Activated naive CD8-positive, alpha-beta T cell treated with anti-CD3 and anti-CD28 coated beads, Interleukin-2, amount 10 ng/mL, durations not matched to agents 7 days and 5 days (primary cell): ENCODE measurements at regions not wholly inside any gene's neighbourhood (a gene's known extent, or its start where the extent isn't known, plus 50 kb on each side); places are given as distances from the start of the nearest gene placed in this dataset.

Experiments
- ATAC-seq: fragments of 150-1000 bp; cut with Tn5 transposase; one replicate; pipeline ENCODE4 v1.10.0; 2021; ENCODE audit warnings: low read depth, moderate library complexity
- POLR2A ChIA-PET: fragments of 350-600 bp; sonication (Branson Sonifier 250); formaldehyde crosslinking; loops from one replicate; lab custom pipeline; 2021; ENCODE audit warnings: antibody characterized with exemption; lab: Charles Lee
- DNase-seq: peaks from one replicate; pipeline ENCODE4 v3.0.0; 2021
- H3K27ac Mint-ChIP-seq: one replicate; pipeline ENCODE4 v1.8.0; 2022; ENCODE audit warnings: mild to moderate bottlenecking, mixed read lengths
- H3K27me3 Mint-ChIP-seq: one replicate; pipeline ENCODE4 v1.8.0; 2022; ENCODE audit warnings: mild to moderate bottlenecking, moderate library complexity, mixed read lengths
- H3K36me3 Mint-ChIP-seq: one replicate; pipeline ENCODE4 v1.8.0; 2021; ENCODE audit warnings: mild to moderate bottlenecking, mixed read lengths
- H3K4me1 Mint-ChIP-seq: one replicate; pipeline ENCODE4 v1.8.0; 2021; ENCODE audit warnings: mixed read lengths
- H3K4me3 Mint-ChIP-seq: one replicate; pipeline ENCODE4 v1.8.0; 2022; ENCODE audit warnings: mild to moderate bottlenecking, moderate library complexity, mixed read lengths
- H3K9me3 Mint-ChIP-seq: one replicate; pipeline ENCODE4 v1.8.0; 2021; ENCODE audit warnings: mixed read lengths

DNA sequence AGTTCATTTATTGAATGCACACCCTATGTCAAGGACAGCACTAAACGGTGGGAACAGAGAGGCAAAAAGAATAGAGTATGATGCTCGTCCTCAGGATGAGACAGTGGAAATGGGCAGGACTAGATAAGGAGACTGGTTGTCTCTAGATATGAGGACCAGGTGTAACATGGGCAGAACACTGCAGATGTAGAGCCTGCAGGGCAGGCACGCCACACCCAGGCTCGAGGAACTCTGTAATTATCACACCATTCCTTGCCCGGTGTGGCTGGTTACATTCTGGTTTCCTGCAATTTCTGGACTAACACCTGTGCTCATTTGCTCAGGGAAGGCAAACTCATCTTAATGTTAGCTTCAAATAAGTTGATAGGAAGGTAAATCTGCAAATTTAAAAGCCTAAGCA lies 334.4 kb downstream of the DHX15 start:
- no peak overlapping the region for H3K4me3 Mint-ChIP-seq
- no peaks in the 10 kb centered on the region for H3K4me1 Mint-ChIP-seq
- POLR2A ChIA-PET: no interaction called here
- no peaks in the 10 kb centered on the region for H3K36me3 Mint-ChIP-seq
- no peaks in the 10 kb centered on the region for H3K27me3 Mint-ChIP-seq
- DNase-seq: no peak
- ATAC-seq: no peak
- H3K9me3 Mint-ChIP-seq: no peaks in the 10 kb centered on the region
- H3K27ac Mint-ChIP-seq: no peak overlapping the region

DNA sequence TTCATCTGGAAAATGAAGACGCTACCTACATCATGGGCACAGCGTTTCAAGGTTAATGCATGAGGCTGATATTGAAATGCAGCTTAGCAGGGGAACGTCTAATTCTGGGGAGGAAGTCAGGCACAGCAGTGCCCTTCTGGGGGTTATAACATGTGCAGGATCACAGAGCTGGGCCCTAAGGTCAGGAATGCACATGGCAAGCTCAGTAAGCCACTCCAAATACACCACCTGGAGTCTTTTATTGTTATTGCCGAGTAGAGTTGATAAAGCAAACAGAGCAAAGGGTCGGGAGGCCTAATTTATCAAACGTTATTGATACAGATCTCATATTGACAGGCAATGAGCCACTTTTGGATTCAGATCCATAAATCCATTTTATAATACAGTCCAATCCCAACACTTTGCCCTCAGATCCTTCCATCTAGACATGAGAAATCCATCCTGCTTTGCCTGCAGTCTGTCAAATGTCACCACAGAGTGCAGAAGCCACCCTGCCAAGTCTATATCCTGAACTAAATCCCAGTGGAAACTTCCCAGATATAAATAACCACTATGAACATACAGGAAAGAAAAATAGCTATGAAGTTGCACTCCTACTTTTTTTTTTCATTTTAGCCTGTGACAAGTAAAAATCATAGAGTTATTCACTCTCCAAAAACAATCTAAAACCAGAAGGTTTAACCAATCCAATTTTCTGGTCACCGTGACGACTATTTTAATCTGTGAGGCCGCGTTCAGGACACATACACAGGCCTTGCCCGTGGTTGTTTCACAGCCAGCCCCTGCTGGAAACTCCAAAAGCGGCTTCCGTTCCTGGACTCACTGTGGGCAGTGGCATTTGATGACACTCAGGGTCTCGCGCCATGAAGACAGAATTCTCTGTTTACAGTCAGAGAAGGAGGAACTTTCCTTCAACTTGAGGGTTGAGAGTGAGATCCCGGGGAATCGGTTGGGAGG lies 335.4 kb downstream of the DHX15 start:
- no peaks in the 10 kb centered on the region for H3K4me1 Mint-ChIP-seq
- POLR2A ChIA-PET: no interaction called here
- H3K27ac Mint-ChIP-seq: no peak overlapping the region
- H3K4me3 Mint-ChIP-seq: no peak overlapping the region
- no peaks in the 10 kb centered on the region for H3K36me3 Mint-ChIP-seq
- no peaks in the 10 kb centered on the region for H3K9me3 Mint-ChIP-seq
- no peaks in the 10 kb centered on the region for H3K27me3 Mint-ChIP-seq
- no peak for ATAC-seq
- DNase-seq: no peak

DNA sequence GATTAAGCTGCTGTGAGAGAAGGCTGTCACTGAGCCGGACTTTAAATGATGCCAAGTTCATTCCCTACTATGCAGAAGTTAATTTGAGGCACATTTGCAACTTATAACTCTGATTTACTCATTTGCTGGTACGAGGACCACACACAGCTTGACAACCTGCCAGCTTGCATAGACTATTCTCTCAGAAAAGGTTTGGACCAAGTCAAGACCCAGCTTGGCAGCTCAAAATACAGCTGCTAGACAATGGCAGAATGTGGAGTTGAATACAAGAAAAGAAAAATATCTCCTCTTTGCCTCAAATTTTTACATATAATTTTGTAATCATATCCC lies 338.9 kb downstream of the DHX15 start:
- POLR2A ChIA-PET: no interaction called here
- H3K4me1 Mint-ChIP-seq: no peaks in the 10 kb centered on the region
- DNase-seq: no peak
- no peak overlapping the region for H3K27ac Mint-ChIP-seq
- no peak overlapping the region for H3K4me3 Mint-ChIP-seq
- ATAC-seq: no peak
- H3K9me3 Mint-ChIP-seq: no peaks in the 10 kb centered on the region
- H3K27me3 Mint-ChIP-seq: no peaks in the 10 kb centered on the region
- H3K36me3 Mint-ChIP-seq: no peaks in the 10 kb centered on the region

DNA sequence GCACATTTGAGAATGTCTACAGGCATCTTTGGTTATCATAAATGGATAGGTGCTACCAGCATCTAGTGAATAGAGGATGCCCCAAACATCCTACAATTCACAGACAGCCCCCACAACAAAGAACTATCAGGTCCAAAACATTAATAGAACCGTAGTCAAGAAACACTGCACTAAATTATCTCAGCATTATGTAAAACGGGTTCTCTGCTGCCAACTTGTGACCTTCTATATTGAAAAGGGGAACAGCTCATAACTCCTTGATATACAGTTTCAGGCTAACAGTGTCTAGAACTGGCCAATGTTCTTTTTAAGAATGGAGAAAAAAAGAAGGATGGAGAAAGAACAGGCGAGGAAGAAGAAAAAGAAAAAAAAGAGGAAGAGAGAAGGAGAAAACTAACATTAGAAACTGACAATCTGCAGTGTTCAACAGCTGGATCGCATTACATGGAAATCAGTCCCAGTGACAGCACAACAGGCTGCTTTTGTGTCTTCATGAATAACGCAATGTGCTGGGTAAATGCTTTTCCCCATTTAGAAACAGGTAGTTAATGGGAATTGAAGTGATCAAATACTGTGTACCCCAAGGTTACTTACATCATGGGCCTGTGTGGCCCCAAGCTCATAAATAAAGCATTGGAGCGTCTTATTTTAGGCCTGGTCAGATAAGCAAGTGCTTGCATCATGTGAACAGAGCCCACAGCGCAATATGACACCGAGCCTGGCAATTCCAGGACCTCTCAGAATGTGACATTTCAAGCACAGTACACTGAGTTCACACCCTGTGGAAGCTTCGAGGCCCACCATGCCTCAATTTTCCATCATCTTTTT lies 339.5 kb downstream of the DHX15 start:
- ATAC-seq (no peak), DNase-seq (no peak)
- POLR2A ChIA-PET: no interaction called here
- H3K36me3 Mint-ChIP-seq: no peaks in the 10 kb centered on the region
- H3K9me3 Mint-ChIP-seq: no peaks in the 10 kb centered on the region
- H3K4me1 Mint-ChIP-seq: no peaks in the 10 kb centered on the region
- H3K27ac Mint-ChIP-seq: no peak overlapping the region
- no peak overlapping the region for H3K4me3 Mint-ChIP-seq
- H3K27me3 Mint-ChIP-seq: no peaks in the 10 kb centered on the region

DNA sequence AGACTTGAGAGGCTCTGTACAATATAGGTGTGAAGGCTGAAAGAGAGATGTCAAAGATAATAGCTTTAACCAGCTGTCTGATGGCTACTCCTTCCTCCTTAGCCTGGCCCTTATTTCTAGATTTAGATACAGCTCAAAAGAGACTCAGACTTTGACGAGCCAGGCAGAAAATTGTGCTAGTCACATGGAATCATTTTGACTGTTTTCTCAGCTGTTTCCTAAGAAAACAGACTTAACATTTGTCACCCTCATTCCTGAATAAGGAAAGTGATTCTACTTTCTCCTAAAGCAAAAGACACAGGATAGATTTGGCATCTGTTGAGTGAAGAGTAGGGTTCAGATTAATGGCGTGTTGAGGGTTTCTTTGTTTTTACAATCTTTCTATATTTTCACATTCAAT lies 340.7 kb downstream of the DHX15 start:
- Mint-ChIP-seq H3K4me1 (no peaks in the 10 kb centered on the region), H3K27me3 (no peaks in the 10 kb centered on the region), H3K27ac (no peak overlapping the region), H3K36me3 (no peaks in the 10 kb centered on the region), H3K4me3 (no peak overlapping the region), H3K9me3 (no peaks in the 10 kb centered on the region)
- POLR2A ChIA-PET: no interaction called here
- no peak for DNase-seq
- no peak for ATAC-seq

DNA sequence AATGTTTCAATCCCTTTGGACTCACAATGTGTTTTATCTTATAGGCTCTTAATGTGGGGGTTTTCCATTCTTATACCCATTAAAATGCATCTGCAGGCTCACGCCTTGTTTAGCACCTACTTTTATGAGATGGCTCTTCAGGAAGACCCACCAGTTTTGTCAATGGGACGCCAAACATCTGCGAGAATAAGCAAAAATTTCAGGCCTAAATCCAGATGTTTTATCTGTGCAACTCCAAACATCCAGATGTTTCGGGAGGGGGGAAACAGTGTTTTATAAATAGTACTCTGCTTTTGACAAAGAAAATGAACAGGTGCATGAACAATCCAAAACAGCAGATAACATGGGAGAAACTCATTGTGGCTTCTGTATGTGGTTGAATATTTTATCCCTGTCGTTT lies 342.8 kb downstream of the DHX15 start:
- no peaks in the 10 kb centered on the region for H3K27me3 Mint-ChIP-seq
- H3K36me3 Mint-ChIP-seq: no peaks in the 10 kb centered on the region
- H3K27ac Mint-ChIP-seq: no peak overlapping the region
- no peak overlapping the region for H3K4me3 Mint-ChIP-seq
- H3K9me3 Mint-ChIP-seq: no peaks in the 10 kb centered on the region
- DNase-seq: no peak
- H3K4me1 Mint-ChIP-seq: no peaks in the 10 kb centered on the region
- ATAC-seq: no peak
- POLR2A ChIA-PET: no interaction called here

DNA sequence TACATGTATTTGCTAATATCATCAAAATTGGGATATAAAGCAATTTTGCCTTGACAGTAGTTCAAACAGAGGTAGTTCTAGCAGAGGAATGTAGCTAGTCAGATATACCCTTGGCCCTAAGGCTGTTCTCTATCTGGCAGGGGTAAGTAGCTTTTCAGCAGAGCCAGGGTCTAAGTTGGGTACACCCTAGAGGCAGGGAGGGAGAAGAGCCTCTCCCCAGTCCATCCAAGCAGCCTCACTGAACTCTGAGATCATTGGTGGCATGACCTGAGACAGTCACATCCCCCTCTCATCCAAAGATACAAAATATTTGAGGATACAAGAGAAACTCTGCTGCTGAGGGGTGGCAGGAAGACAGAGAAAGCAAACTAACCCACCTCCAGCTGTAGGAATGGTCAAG lies 343.7 kb downstream of the DHX15 start:
- H3K36me3 Mint-ChIP-seq: no peaks in the 10 kb centered on the region
- H3K27ac Mint-ChIP-seq: no peak overlapping the region
- no peak for DNase-seq
- POLR2A ChIA-PET: no interaction called here
- H3K27me3 Mint-ChIP-seq: no peaks in the 10 kb centered on the region
- ATAC-seq: no peak
- no peaks in the 10 kb centered on the region for H3K9me3 Mint-ChIP-seq
- H3K4me3 Mint-ChIP-seq: no peak overlapping the region
- no peaks in the 10 kb centered on the region for H3K4me1 Mint-ChIP-seq

DNA sequence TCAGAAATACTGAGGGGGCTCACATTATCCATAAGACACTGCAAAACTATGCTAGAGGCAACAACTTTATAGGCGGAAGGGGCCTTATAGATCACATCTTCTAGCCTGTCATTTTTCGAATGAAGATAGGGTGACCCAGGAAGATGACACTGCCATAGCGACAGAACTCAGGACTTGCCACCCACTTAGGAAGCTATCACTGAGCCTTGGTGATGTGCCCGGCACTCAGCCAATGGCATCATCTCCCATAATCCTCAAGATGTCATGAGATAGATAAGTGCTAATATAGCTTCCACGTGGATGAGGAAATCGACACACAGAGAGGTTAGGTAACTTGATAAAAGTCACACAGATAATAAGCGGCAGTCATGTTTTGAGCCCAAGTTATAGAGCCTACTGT lies 346.6 kb downstream of the DHX15 start:
- DNase-seq: no peak
- H3K9me3 Mint-ChIP-seq: no peaks in the 10 kb centered on the region
- POLR2A ChIA-PET: no interaction called here
- no peak overlapping the region for H3K4me3 Mint-ChIP-seq
- no peaks in the 10 kb centered on the region for H3K36me3 Mint-ChIP-seq
- no peaks in the 10 kb centered on the region for H3K4me1 Mint-ChIP-seq
- H3K27me3 Mint-ChIP-seq: no peaks in the 10 kb centered on the region
- ATAC-seq: no peak
- no peak overlapping the region for H3K27ac Mint-ChIP-seq

DNA sequence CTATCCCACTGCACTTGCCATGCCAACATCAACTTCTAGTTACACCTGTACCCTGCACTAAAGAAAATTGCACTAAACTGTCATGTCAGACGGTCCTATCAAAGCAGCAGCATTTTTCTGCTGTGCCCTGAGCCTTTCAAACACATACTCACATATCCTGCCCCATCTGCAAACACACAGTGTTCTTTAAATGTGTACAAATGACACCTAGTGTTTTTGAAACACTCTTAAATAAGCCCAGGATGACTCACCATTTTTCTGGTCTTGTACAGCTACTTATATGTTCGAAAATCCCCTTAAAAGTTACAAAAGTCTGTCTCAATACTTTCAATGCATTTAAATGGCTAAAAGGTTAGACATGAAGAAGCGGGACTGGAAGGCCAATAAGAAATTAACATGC lies 346.7 kb upstream of the PPARGC1A start:
- POLR2A ChIA-PET: no interaction called here
- no peak for DNase-seq

DNA sequence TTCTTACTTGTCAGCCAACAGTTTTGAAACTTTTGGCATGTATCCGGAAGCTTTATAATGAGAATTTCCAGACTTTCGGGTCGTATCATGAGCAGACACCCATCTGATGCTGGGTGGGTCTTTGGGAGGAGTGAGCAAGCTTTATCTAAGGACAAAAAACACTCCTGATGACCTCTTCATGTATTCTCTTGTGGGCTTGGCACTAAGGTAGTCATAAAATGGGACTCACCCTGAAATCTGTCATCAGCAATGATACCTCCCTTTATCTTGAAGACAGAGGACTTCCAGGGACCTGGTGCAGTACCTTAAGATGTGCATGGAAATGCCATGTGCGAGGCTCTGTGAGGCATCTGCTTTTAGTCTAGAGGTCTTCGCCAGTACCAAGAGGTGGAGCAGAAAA lies 346.3 kb upstream of the PPARGC1A start:
- no peaks in the 10 kb centered on the region for H3K9me3 Mint-ChIP-seq
- H3K36me3 Mint-ChIP-seq: no peaks in the 10 kb centered on the region
- no peak for ATAC-seq

More for the DNA sequence above, 346.7 kb upstream of the PPARGC1A start:
- Mint-ChIP-seq H3K4me3 (no peak overlapping the region), H3K4me1 (no peaks in the 10 kb centered on the region), H3K36me3 (no peaks in the 10 kb centered on the region), H3K27me3 (no peaks in the 10 kb centered on the region), H3K9me3 (no peaks in the 10 kb centered on the region), H3K27ac (no peak overlapping the region)
- no peak for ATAC-seq

DNA sequence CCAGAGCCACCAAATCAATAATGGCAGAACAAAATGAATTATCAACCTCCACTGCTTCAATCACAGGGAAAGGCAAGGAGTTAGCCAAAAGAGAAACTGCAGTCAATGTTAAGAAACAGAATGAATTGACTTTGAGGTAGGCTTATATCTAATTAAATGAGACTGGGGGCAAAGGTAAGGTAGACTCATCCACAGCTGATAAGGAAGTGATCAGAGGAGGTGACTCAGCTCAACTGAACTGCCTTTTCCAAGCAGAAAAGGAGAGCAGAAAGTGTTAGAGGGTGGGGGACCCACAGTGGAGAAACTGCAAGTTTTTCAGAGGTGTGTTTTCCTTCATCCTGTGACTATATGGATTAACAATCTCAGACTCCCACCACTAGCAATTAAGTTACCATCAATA lies 345.8 kb upstream of the PPARGC1A start:
- DNase-seq (no peak), ATAC-seq (no peak)
- POLR2A ChIA-PET: no interaction called here
- no peaks in the 10 kb centered on the region for H3K4me1 Mint-ChIP-seq
- H3K9me3 Mint-ChIP-seq: no peaks in the 10 kb centered on the region
- H3K36me3 Mint-ChIP-seq: no peaks in the 10 kb centered on the region
- no peak overlapping the region for H3K4me3 Mint-ChIP-seq
- H3K27ac Mint-ChIP-seq: no peak overlapping the region
- H3K27me3 Mint-ChIP-seq: no peaks in the 10 kb centered on the region

More for the DNA sequence above, 346.3 kb upstream of the PPARGC1A start:
- H3K4me1 Mint-ChIP-seq: no peaks in the 10 kb centered on the region
- POLR2A ChIA-PET: no interaction called here
- DNase-seq: no peak
- no peak overlapping the region for H3K4me3 Mint-ChIP-seq
- no peaks in the 10 kb centered on the region for H3K27me3 Mint-ChIP-seq
- H3K27ac Mint-ChIP-seq: no peak overlapping the region

DNA sequence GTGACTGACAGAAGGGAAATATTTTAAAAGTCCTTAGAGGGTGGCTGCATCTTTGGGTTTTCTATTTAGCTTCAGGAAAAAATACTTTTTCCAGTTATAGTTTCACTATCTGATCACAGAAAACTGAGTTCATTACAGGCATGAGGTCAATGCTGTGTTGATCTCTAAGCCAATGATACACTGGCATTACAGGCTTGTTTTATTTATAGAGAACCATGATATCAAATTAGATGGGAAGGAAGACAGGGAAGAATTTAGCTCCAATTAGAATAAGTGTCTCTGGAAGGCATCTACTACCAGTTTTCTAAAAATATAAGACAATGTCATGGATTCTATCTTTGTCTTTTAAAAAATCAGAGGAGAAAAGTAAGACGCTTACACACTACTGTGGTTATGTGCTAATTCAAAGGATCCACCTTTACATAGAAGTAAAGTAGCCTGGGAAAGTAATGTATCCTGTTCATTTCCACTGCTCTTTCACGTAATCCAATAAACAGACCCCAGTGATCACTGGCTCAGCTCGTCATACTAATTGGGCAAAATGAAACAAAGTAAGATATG lies 344.5 kb upstream of the PPARGC1A start:
- H3K4me1 Mint-ChIP-seq: no peaks in the 10 kb centered on the region
- H3K9me3 Mint-ChIP-seq: no peaks in the 10 kb centered on the region
- no peak overlapping the region for H3K4me3 Mint-ChIP-seq
- no peak overlapping the region for H3K27ac Mint-ChIP-seq
- H3K36me3 Mint-ChIP-seq: no peaks in the 10 kb centered on the region
- POLR2A ChIA-PET: no interaction called here
- ATAC-seq (no peak), DNase-seq (no peak)
- no peaks in the 10 kb centered on the region for H3K27me3 Mint-ChIP-seq

DNA sequence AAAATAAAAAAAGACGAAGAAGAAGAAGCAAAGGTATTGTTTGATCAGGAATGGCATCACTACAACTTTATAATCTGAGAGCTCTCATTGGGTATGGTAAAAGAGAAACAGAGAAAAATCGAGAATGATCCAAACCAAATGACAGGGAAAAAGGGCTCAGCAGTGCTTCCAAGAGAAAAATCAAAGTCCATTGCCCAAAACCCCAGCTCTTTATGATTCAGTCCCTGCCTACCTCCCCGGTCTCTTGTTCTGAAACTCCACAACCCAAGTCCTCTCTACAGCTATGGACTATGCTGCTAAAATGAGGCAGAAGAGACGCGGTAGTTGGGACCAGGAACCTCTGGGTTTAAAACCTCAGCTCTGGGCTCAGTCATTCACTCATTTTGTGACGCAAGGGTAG lies 341.1 kb upstream of the PPARGC1A start:
- DNase-seq (no peak), ATAC-seq (no peak)
- POLR2A ChIA-PET: no interaction called here
- H3K4me3 Mint-ChIP-seq: no peak overlapping the region
- no peak overlapping the region for H3K27ac Mint-ChIP-seq
- H3K9me3 Mint-ChIP-seq: no peaks in the 10 kb centered on the region
- no peaks in the 10 kb centered on the region for H3K36me3 Mint-ChIP-seq
- no peaks in the 10 kb centered on the region for H3K4me1 Mint-ChIP-seq
- H3K27me3 Mint-ChIP-seq: no peaks in the 10 kb centered on the region

DNA sequence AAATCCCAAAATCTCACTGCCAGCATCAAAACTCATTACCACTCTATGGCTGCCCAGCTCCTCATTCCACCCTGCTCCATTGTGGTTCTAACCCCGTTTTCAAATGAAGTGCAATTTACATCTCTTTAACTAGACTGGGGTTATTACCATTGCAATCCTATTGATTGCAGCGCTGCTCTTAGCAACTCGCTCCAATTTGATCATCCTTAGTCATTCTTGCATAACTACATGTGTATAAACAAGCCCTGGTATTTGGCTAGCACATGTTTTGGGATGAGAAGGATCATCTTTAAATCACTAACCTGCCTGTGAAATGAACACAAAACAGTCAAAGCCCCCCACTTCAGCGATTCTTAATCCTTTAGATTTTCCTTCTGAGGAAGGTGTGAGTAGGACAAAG lies 340.1 kb upstream of the PPARGC1A start:
- Mint-ChIP-seq H3K36me3 (no peaks in the 10 kb centered on the region), H3K27ac (no peak overlapping the region), H3K27me3 (no peaks in the 10 kb centered on the region), H3K4me3 (no peak overlapping the region), H3K4me1 (no peaks in the 10 kb centered on the region), H3K9me3 (no peaks in the 10 kb centered on the region)
- DNase-seq (no peak), ATAC-seq (no peak)
- POLR2A ChIA-PET: no interaction called here
